Nephron progenitor cell (in vitro differentiated cells): ENCODE measurements at regions not wholly inside any gene's neighbourhood (a gene's known extent, or its start where the extent isn't known, plus 50 kb on each side); places are given as distances from the start of the nearest gene placed in this dataset.

Source experiments
- DNase-seq: peaks from one replicate; pipeline ENCODE4 v3.0.0; 2021
- H3K27ac Mint-ChIP-seq: 2 replicates; pipeline ENCODE4 v1.8.0; 2021; ENCODE audit warnings: mild to moderate bottlenecking, moderate library complexity, mixed read lengths
- H3K27me3 Mint-ChIP-seq: 2 replicates; pipeline ENCODE4 v1.8.0; 2021; ENCODE audit warnings: mild to moderate bottlenecking, low read depth, mixed read lengths; ENCODE audit not compliant: poor library complexity
- H3K36me3 Mint-ChIP-seq: 2 replicates; pipeline ENCODE4 v1.8.0; 2021; ENCODE audit warnings: low read depth, mixed read lengths
- H3K4me1 Mint-ChIP-seq: 2 replicates; pipeline ENCODE4 v1.8.0; 2021; ENCODE audit warnings: mixed read lengths
- H3K4me3 Mint-ChIP-seq: 2 replicates; pipeline ENCODE4 v1.8.0; 2021; ENCODE audit warnings: mild to moderate bottlenecking, moderate library complexity, mixed read lengths
- H3K9me3 Mint-ChIP-seq: 2 replicates; pipeline ENCODE4 v1.8.0; 2021; ENCODE audit warnings: mild to moderate bottlenecking, moderate library complexity, mixed read lengths
- TF ChIP-seq, protein P1 (sequence below): fragments of 200-600 bp; sonication (generic); IDR thresholded peaks from 2 replicates; pipeline ENCODE4 v1.5.0; 2021; ENCODE audit warnings: antibody characterized with exemption

GRCh38 chr6:139452148-139452876 lies 77.9 kb upstream of the CITED2 start:
- no peak overlapping the region for H3K4me3 Mint-ChIP-seq
- DNase-seq: no peak
- H3K36me3 Mint-ChIP-seq: no peaks in the 10 kb centered on the region
- H3K27ac Mint-ChIP-seq: peak overlapping the region; percentile 73
- TF ChIP-seq, protein P1, sequence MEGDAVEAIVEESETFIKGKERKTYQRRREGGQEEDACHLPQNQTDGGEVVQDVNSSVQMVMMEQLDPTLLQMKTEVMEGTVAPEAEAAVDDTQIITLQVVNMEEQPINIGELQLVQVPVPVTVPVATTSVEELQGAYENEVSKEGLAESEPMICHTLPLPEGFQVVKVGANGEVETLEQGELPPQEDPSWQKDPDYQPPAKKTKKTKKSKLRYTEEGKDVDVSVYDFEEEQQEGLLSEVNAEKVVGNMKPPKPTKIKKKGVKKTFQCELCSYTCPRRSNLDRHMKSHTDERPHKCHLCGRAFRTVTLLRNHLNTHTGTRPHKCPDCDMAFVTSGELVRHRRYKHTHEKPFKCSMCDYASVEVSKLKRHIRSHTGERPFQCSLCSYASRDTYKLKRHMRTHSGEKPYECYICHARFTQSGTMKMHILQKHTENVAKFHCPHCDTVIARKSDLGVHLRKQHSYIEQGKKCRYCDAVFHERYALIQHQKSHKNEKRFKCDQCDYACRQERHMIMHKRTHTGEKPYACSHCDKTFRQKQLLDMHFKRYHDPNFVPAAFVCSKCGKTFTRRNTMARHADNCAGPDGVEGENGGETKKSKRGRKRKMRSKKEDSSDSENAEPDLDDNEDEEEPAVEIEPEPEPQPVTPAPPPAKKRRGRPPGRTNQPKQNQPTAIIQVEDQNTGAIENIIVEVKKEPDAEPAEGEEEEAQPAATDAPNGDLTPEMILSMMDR: no peak
- peaks cover 36% of the 10 kb centered on the region for H3K4me1 Mint-ChIP-seq
- H3K9me3 Mint-ChIP-seq: no peaks in the 10 kb centered on the region
- H3K27me3 Mint-ChIP-seq: peaks cover 3% of the 10 kb centered on the region

DNA sequence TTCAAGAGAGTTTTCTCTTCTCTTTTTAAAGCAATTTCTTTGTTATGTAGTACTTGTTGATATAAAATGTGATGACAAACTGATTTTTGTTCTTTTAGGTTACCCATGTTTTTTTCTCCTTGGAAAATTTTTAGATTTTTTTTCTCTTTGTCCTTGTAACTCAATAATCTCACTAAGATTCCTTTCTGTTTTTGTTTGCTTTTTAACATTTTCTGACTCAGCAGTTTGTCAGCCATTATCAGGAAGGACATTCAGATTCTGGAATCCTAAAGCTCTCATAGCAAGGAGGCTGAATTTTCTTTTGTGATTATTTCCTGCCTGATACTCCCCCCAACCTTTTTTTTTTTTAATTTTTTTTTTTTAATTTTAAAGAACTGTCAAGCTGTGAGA lies 75.2 kb upstream of the CITED2 start:
- TF ChIP-seq, protein P1: no peak
- no peak for DNase-seq
- Mint-ChIP-seq H3K9me3 (no peaks in the 10 kb centered on the region), H3K4me1 (peaks cover 57% of the 10 kb centered on the region), H3K4me3 (no peak overlapping the region), H3K27me3 (peaks cover 3% of the 10 kb centered on the region), H3K27ac (no peak overlapping the region), H3K36me3 (no peaks in the 10 kb centered on the region)

- TF ChIP-seq, protein P1: no peak
- Mint-ChIP-seq H3K9me3 (no peaks in the 10 kb centered on the region), H3K4me1 (peaks cover 57% of the 10 kb centered on the region), H3K36me3 (no peaks in the 10 kb centered on the region), H3K27ac (no peak overlapping the region), H3K27me3 (peaks cover under 1% of the 10 kb centered on the region), H3K4me3 (no peak overlapping the region)
- no peak for DNase-seq
Observed at GRCh38 chr6:139448998-139449610, 74.7 kb upstream of the CITED2 start.

- H3K27me3 Mint-ChIP-seq: peaks cover 2% of the 10 kb centered on the region
- H3K4me1 Mint-ChIP-seq: peaks cover 66% of the 10 kb centered on the region
- H3K36me3 Mint-ChIP-seq: no peaks in the 10 kb centered on the region
- peak overlapping the region; percentile 84 for H3K27ac Mint-ChIP-seq
- no peak overlapping the region for H3K4me3 Mint-ChIP-seq
- H3K9me3 Mint-ChIP-seq: no peaks in the 10 kb centered on the region
- no peak for DNase-seq
- TF ChIP-seq, protein P1: no peak
Observed at GRCh38 chr6:139448051-139448649, 73.7 kb upstream of the CITED2 start.

DNA sequence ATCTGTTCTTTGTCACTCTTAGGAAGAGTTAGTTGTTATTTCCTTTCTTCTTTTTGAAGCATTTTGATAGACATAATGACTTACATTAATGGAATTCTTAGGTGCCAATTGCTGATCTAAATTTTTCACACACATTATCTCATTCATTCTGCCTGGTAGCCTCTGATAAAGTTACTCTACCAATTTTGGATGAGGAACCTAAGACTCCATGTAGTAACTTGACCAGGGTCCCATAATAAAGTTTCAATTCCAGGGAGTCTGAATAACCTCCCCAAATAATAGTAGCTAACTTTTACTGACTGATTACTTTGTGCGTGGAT lies 73.2 kb upstream of the CITED2 start:
- no peak for DNase-seq
- Mint-ChIP-seq H3K27me3 (peaks cover 2% of the 10 kb centered on the region), H3K4me3 (no peak overlapping the region), H3K4me1 (peaks cover 68% of the 10 kb centered on the region), H3K36me3 (no peaks in the 10 kb centered on the region), H3K27ac (peak overlapping the region; percentile 53), H3K9me3 (no peaks in the 10 kb centered on the region)
- TF ChIP-seq, protein P1: no peak
